H1 (cell line): ENCODE measurements at regions not wholly inside any gene's neighbourhood (a gene's known extent, or its start where the extent isn't known, plus 50 kb on each side); places are given as distances from the start of the nearest gene placed in this dataset.

Experiments used
- EZH2 ChIP-seq: fragments of 200-600 bp; sonication (generic); IDR thresholded peaks from 2 replicates; pipeline ENCODE4 v1.7.1; 2012; ENCODE audit warnings: low read depth, mild to moderate bottlenecking, moderate library complexity, low read length, inconsistent platforms; ENCODE audit not compliant: severe bottlenecking
- MAFK ChIP-seq: IDR thresholded peaks from 2 replicates; pipeline ENCODE4 v1.6.1; 2012; ENCODE audit warnings: low read depth, mild to moderate bottlenecking, improper control_type of control experiment, low read length
- POLR2AphosphoS5 ChIP-seq: IDR thresholded peaks from 2 replicates; pipeline ENCODE4 v1.6.1; 2011; ENCODE audit warnings: low read depth, low read length
- RAD21 ChIP-seq, 2 experiments: IDR thresholded peaks in 1 of 2; conservative IDR thresholded peaks in 1 of 2; 2 replicates each; pipeline ENCODE4 v1.6.1; 2011; ENCODE audit warnings: low read depth in 2 of 2, low read length in 2 of 2, improper control_type of control experiment in 1 of 2, inconsistent platforms in 1 of 2, mild to moderate bottlenecking in 1 of 2, moderate library complexity in 1 of 2
- SP1 ChIP-seq: IDR thresholded peaks from 2 replicates; pipeline ENCODE4 v1.6.1; 2011; ENCODE audit warnings: low read depth, low read length
- SRF ChIP-seq: IDR thresholded peaks from 2 replicates; pipeline ENCODE4 v1.6.1; 2011; ENCODE audit warnings: mild to moderate bottlenecking, low read depth, low read length, moderate library complexity
- TF ChIP-seq, protein P1 (sequence below): IDR thresholded peaks from 2 replicates; pipeline ENCODE4 v1.6.1; 2012; ENCODE audit warnings: inconsistent platforms
- TF ChIP-seq, protein P2 (sequence below): IDR thresholded peaks from 2 replicates; pipeline ENCODE4 v1.6.1; 2012; ENCODE audit warnings: inconsistent platforms
- TF ChIP-seq, protein P3 (sequence below), 3 experiments: IDR thresholded peaks; 1 replicate in 2 of 3; 2 replicates in 1 of 3; pipeline versions ENCODE4 v1.5.1 to v1.6.1; 2011; ENCODE audit warnings: low read length in 3 of 3, mild to moderate bottlenecking in 3 of 3, inconsistent platforms in 2 of 3, low read depth in 1 of 3, moderate library complexity in 1 of 3; ENCODE audit not compliant: insufficient read depth in 1 of 3; ENCODE audit errors: control extremely low read depth in 1 of 3

DNA sequence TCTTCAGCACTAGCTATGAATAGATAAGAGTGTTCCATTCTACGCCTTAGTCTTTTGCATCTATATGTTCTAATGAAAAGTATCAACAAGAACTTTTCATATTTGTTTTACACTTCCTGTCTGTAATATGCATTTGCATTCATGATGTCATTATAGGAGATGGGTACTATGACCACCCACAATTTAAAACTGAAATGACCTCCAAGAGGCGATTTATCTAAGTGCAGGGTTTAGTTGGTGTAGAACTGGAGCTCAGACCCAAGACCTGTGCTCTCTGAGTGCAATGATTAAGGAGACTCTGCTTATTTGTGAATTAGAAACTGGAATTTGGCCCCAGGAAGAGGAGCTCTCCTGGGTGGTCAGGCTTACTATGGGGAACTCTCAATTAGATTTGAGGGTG, 289.1 kb downstream of the ETS1 start:
- TF ChIP-seq MAFK (no peak), SRF (no peak), EZH2 (no peak), SP1 (no peak), POLR2AphosphoS5 (no peak), RAD21 (IDR thresholded peaks at IDR 0.05 in 1 of 2, conservative IDR thresholded peaks at IDR 0.05 in 1 of 2; ENCODE audit: low read depth in 2 of 2, low read length in 2 of 2) (no peak)
- TF ChIP-seq, protein P1, sequence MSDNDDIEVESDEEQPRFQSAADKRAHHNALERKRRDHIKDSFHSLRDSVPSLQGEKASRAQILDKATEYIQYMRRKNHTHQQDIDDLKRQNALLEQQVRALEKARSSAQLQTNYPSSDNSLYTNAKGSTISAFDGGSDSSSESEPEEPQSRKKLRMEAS, result no peak
- TF ChIP-seq, protein P2, sequence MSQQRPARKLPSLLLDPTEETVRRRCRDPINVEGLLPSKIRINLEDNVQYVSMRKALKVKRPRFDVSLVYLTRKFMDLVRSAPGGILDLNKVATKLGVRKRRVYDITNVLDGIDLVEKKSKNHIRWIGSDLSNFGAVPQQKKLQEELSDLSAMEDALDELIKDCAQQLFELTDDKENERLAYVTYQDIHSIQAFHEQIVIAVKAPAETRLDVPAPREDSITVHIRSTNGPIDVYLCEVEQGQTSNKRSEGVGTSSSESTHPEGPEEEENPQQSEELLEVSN, result no peak
- TF ChIP-seq, protein P3, sequence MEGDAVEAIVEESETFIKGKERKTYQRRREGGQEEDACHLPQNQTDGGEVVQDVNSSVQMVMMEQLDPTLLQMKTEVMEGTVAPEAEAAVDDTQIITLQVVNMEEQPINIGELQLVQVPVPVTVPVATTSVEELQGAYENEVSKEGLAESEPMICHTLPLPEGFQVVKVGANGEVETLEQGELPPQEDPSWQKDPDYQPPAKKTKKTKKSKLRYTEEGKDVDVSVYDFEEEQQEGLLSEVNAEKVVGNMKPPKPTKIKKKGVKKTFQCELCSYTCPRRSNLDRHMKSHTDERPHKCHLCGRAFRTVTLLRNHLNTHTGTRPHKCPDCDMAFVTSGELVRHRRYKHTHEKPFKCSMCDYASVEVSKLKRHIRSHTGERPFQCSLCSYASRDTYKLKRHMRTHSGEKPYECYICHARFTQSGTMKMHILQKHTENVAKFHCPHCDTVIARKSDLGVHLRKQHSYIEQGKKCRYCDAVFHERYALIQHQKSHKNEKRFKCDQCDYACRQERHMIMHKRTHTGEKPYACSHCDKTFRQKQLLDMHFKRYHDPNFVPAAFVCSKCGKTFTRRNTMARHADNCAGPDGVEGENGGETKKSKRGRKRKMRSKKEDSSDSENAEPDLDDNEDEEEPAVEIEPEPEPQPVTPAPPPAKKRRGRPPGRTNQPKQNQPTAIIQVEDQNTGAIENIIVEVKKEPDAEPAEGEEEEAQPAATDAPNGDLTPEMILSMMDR (IDR thresholded peaks at IDR 0.05; ENCODE audit: control extremely low read depth in 1 of 3, insufficient read depth in 1 of 3, low read depth in 1 of 3, low read length in 3 of 3), result no peak
